ENCODE measurements at regions not wholly inside any gene's neighbourhood (a gene's known extent, or its start where the extent isn't known, plus 50 kb on each side); places are given as distances from the start of the nearest gene placed in this dataset.

DNA sequence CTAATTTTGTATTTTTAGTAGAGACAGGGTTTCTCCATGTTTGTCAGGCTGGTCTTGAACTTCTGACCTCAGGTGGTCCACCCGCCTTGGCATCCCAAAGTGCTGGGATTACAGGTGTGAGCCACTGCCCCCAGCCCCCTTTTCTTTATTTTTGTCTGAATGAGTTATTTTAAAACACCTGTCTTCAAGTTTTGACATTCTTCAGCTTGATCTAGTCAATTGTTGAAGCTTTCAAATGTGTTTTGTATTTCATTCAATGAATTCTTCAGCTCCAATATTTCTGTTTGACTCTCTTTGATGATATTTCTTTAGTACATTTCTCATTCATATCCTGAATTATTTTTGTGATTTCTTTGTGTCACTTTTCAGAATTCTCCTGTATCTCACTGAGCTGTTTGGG, 486.2 kb downstream of the DMAC1 start:
- TF ChIP-seq, protein P1, sequence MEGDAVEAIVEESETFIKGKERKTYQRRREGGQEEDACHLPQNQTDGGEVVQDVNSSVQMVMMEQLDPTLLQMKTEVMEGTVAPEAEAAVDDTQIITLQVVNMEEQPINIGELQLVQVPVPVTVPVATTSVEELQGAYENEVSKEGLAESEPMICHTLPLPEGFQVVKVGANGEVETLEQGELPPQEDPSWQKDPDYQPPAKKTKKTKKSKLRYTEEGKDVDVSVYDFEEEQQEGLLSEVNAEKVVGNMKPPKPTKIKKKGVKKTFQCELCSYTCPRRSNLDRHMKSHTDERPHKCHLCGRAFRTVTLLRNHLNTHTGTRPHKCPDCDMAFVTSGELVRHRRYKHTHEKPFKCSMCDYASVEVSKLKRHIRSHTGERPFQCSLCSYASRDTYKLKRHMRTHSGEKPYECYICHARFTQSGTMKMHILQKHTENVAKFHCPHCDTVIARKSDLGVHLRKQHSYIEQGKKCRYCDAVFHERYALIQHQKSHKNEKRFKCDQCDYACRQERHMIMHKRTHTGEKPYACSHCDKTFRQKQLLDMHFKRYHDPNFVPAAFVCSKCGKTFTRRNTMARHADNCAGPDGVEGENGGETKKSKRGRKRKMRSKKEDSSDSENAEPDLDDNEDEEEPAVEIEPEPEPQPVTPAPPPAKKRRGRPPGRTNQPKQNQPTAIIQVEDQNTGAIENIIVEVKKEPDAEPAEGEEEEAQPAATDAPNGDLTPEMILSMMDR (IDR thresholded peaks at IDR 0.05) = no peak
- TF ChIP-seq EP300 (IDR thresholded peaks at IDR 0.05) = no peak
